NCI-H146 (cell line): ENCODE measurements at regions not wholly inside any gene's neighbourhood (a gene's known extent, or its start where the extent isn't known, plus 50 kb on each side); places are given as distances from the start of the nearest gene placed in this dataset.

Experiments
- DNase-seq: peaks from one replicate; lab custom pipeline; 2025; lab: John Stamatoyannopoulos, UW

DNA sequence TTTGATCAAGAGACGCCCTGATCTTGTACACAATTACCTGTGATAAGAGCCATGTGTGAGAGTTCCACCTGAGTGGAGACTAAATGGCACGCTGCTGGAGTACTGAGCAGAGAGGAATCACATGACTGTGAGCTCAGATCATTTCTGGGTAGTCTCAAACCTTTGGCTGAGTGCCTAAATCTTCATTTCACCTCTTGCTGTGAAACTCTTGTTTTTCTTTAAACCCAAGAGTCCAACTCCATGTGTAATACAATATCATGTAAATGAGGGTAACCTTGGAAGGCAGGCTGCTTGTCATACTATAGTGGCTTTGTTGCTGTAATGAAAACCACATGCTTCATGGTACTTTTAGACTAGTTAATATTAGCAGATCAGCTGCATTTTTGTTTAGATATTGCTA, 156.9 kb downstream of the CAND1 start:
- DNase-seq = peak; percentile 54

DNA sequence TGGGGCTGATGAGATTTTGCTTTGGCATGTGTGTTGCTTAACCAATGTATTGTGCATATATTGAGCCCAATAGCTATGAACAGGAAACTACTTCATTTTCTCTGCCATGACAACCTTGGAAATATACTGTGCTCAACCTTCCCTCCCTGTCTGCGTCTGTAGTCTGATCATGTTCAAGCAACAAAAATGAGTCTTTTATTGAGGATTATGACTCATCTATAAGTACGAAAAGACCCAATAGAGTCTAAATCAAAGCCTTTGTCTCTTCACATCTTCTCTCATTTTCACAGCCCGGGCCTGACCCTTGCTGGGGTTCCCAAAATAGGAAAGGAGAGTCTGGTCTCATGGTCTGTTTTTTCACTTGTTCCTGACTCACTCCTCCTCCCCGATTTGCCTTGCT, 158.2 kb downstream of the CAND1 start:
- no peak for DNase-seq

DNA sequence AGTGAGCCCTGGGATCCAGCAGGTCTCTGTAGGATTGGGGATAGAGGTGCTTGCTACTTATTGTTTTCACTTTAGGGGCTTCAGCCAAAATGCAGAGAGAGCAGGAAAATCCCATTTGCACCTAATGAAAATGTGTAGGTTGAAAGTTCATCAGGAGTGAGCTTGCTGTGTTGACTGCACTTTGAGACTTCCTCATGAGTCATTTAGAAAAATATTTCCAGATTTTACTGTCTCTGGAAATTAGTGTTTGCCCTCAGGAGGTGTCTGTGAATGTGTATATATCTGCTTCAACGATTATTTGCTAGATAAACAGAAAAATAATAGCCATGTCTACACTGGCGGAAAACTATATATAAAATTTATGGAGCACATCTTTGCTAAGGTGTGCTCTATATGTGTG, 159.3 kb downstream of the CAND1 start:
- no peak for DNase-seq

DNA sequence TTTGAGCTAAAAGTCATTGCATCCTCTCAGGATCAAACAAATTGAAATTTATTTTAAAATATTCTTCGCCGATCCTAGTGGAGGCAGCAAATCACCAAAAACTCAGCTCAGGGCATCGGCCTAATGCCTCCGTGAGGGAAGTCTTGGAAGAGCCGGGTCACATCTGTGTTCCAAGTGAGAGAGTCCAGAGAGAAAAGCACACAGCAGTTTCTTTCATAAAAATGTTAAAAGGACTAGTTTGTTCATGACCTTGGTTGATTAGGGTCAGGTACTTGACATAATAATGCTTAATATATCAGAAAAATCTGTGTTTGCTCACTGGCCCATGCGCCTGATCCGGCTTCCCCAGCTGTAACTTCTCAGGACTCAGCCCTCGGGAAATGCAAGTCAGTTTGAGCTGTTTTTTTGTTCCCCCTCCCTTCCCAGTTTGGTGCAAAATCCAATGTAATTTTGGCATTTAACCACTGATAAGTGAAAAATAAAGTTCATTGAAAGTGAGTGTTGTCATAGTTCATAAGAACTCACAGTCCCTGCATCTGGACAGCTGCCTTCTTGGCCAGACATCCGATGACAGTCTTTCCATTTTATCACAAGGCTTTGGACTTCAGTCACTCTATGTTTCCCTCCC, 161.7 kb downstream of the CAND1 start:
- DNase-seq = no peak

- no peak for DNase-seq
These were observed 162.4 kb downstream of the CAND1 start for GRCh38 chr12:67431411-67432020.

DNA sequence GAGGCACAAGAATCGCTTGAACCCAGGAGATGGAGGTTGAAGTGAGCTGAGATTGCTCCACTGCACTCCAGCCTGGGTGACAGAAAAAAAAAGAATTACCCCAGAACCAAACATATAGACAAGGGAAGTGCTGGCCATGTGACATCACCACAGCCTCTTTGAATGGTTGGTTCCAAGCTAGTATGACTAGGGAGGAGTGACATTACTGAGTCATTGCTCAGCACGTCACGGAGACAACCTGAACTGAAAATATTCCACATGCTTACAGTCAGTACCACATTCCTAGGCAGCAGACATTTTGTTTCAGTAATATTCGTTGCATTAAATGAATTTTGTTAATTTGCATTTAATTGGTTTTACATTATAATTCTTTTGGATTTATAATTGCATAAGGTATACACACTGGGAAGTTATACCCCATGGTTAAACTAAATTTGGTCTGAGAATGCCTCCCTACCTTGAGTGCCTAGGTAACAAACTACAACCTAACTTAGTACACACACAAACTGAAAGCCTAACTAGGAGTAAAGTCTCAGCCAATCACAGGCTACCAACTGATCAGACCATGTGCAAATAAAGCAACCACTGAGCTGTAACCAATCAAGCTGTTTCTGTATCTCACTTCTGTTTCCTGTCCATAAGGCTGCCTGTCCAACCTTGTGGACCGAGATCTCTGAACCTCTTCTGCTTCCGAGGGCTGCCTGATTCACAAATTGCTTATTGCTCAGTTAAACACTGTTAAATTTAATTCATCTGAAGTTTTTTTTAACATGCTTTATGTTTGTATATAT, 164.4 kb downstream of the CAND1 start:
- DNase-seq = no peak

DNA sequence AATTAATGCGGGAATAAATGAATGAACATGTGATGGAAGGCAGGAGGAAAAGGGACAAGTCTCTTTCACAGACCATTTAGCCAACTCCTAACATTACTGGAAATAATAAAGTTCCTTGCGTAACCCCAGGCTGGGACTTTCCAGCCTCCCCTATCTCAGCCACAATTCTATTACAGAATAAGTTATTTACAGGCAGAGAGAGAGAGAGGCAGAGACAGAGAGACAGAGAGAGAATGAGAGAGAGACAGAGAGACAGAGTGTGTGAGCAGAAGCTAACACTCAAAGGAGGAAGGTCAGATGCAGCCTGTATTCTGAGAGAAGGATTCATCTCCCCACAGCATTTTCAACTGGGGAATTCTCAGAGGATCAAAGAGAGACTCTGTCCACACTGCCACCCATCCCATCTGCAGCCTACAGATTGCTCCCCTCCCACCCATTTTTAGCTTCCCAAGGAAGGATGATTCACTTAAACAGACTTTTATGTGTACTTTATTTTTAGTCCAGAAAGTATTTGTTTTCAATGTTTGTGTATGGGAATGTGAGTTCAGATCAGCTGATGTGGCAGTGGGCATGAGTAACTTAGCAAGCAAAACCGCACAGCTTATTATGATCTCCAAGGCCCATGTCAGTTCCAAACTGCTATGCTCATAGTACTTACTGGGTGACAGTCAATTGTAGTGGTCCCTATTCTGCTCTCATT, 165.7 kb downstream of the CAND1 start:
- DNase-seq = no peak

GRCh38 chr12:67436230-67436629, 167.1 kb downstream of the CAND1 start:
- no peak for DNase-seq

- DNase-seq = no peak
These were observed 167.9 kb downstream of the CAND1 start for GRCh38 chr12:67437011-67437410.

GRCh38 chr12:67439611-67440010, 170.5 kb downstream of the CAND1 start:
- DNase-seq = no peak

GRCh38 chr12:67441736-67442346, 172.7 kb downstream of the CAND1 start:
- peak; percentile 87 for DNase-seq

- DNase-seq = peak; percentile 79
These were observed 173.2 kb downstream of the CAND1 start for GRCh38 chr12:67442347-67442841.

DNA sequence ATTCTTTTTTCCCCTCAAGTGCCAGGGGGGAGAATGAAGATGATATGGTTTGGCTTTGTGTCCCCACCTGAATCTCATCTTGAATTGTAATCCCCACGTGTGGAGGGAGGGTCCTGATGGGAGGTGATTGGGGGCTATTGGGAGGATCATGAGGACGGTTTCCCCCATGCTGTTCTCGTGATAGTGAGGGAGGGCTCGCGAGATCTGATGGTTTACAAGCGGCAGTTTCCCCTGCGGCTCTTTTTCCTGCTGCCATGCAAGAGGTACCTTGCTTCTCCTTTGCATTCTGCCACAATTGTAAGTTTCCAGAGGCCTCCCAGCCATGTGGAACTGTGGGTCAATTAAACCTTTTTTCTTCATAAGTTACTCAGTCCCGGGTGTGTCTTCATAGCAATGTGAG, 173.7 kb downstream of the CAND1 start:
- DNase-seq = peak; percentile 19

- no peak for DNase-seq
These were observed 175.4 kb downstream of the CAND1 start for GRCh38 chr12:67444542-67444941.

- DNase-seq = no peak
These were observed 177.6 kb downstream of the CAND1 start for GRCh38 chr12:67446716-67447115.

- no peak for DNase-seq
These were observed 178.0 kb downstream of the CAND1 start for GRCh38 chr12:67447180-67447579.

DNA sequence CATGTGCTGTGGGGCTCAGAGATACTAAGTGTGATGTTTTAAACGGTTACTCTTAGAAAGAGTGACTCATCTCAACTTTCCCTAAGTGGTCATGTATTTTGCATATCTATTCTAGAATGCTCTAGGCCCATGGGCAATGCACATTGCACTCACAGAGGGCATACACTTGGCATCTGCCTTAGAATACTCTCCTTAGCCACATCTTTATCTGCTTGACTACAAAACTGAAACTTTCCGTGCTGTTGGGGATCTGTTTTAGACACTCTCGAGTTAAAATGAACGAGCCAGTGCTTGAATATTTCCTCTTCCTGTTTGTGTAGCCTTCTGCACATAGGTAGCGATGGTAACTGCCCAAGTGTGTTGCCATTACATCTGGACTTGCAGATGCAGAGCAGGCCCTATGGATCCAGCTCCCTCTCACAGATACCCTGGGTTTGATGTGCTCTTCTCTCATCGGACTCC, 180.5 kb downstream of the CAND1 start:
- DNase-seq = no peak

- DNase-seq = no peak
These were observed 181.3 kb downstream of the CAND1 start for GRCh38 chr12:67450441-67450840.

DNA sequence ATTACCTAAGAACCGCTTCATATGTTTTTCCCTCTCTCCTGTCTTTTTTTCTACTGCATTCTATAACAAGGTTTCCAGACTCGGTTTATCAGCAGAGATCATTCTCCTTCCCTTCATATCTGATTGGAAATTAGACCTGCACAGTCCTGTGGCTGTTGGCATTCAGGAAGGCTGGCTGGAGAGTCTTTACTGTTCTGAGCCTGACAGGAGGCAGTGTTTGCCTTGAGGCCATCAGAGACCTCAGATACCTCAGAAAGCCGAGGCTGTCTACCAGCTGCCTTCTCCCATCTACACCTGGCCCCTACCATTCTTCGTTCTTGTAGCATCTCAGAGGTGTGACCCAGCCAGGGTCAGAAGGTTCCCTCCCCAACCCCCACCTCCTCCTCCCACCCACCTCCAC, 182.0 kb downstream of the CAND1 start:
- peak; percentile 58 for DNase-seq

DNA sequence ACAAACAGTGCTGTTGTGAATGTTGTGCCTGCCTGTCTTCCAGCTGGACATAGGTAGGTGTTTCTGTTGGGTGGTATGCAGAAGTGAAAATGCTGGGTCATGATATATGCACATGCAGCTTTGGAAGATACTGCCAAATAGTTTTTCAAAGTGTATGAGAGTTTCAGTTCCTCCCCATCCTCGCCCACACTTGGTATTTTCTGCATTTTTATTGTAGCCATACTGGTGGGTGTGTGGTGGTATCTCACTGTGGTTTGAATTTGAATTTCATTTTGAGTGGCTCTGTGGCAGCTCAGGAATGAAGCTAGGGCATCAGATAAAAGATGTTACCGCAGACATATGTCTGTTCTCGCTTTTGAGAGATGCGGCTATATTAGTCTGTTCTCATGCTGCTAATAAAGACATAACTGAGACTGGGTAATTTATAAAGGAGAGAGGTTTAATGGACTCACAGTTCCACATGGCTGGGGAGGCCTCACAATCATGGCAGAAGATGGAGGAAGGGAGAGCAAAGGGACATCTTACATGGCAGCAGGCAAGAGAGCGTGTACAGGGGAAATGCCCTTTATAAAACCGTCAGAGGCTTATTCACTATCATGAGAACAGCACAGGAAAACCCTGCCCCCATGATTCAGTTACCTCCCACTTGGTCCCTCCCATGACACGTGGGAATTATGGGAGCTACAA, 183.1 kb downstream of the CAND1 start:
- DNase-seq = no peak

GRCh38 chr12:67453191-67453590, 184.0 kb downstream of the CAND1 start:
- no peak for DNase-seq
